HEK293T (cell line): ENCODE measurements at regions not wholly inside any gene's neighbourhood (a gene's known extent, or its start where the extent isn't known, plus 50 kb on each side); places are given as distances from the start of the nearest gene placed in this dataset.

Source experiments
- ARNT ChIP-seq: fragments of 450-650 bp; IDR thresholded peaks from 2 replicates; pipeline ENCODE4 v1.6.1; 2017; ENCODE audit warnings: mild to moderate bottlenecking
- BHLHE40 ChIP-seq: fragments of 450-650 bp; IDR thresholded peaks from 2 replicates; pipeline ENCODE4 v1.6.1; 2016; ENCODE audit warnings: mild to moderate bottlenecking, moderate library complexity, borderline replicate concordance
- CTBP1 ChIP-seq: fragments of 450-650 bp; IDR thresholded peaks from 2 replicates; pipeline ENCODE4 v1.6.1; 2016; ENCODE audit warnings: borderline replicate concordance
- FOXK2 ChIP-seq: fragments of 450-650 bp; IDR thresholded peaks from 2 replicates; pipeline ENCODE4 v1.6.1; 2016; ENCODE audit warnings: mild to moderate bottlenecking
- FOXM1 ChIP-seq: fragments of 450-650 bp; IDR thresholded peaks from 2 replicates; pipeline ENCODE4 v1.6.1; 2017; ENCODE audit warnings: mild to moderate bottlenecking, borderline replicate concordance
- HDGF ChIP-seq: fragments of 450-650 bp; IDR thresholded peaks from 2 replicates; pipeline ENCODE4 v1.6.1; 2017; ENCODE audit warnings: antibody characterized with exemption, borderline replicate concordance
- L3MBTL2 ChIP-seq: fragments of 450-650 bp; conservative IDR thresholded peaks from 2 replicates; pipeline ENCODE4 v1.6.1; 2016; ENCODE audit warnings: mild to moderate bottlenecking
- LEF1 ChIP-seq: fragments of 450-650 bp; IDR thresholded peaks from 2 replicates; pipeline ENCODE4 v1.6.1; 2017; ENCODE audit warnings: mild to moderate bottlenecking, borderline replicate concordance
- PKNOX1 ChIP-seq: fragments of 450-650 bp; IDR thresholded peaks from 2 replicates; pipeline ENCODE4 v1.6.1; 2016
- SP1 ChIP-seq: fragments of 450-650 bp; IDR thresholded peaks from 2 replicates; pipeline ENCODE4 v1.6.1; 2017
- SUZ12 ChIP-seq: fragments of 450-650 bp; IDR thresholded peaks from 2 replicates; pipeline ENCODE4 v1.6.1; 2016; ENCODE audit warnings: mild to moderate bottlenecking
- TARDBP ChIP-seq: fragments of 450-650 bp; IDR thresholded peaks from 2 replicates; pipeline ENCODE4 v1.6.1; 2016

- TF ChIP-seq SP1: no peak
- TF ChIP-seq TARDBP: no peak
- TF ChIP-seq ARNT: no peak
- TF ChIP-seq FOXM1: no peak
- no peak for TF ChIP-seq HDGF
- TF ChIP-seq SUZ12: no peak
- TF ChIP-seq FOXK2: no peak
- no peak for TF ChIP-seq LEF1
- no peak for TF ChIP-seq CTBP1
- TF ChIP-seq BHLHE40: no peak
- no peak for TF ChIP-seq PKNOX1
- no peak for TF ChIP-seq L3MBTL2
Measured at GRCh38 chr21:41568606-41569385, 60.8 kb upstream of the TMPRSS2 start.
